Activated CD8-positive, alpha-beta memory T cell treated with anti-CD3 and anti-CD28 coated beads, Interleukin-2, amount 50 U/mL, for 1 hour (primary cell): ENCODE measurements at regions not wholly inside any gene's neighbourhood (a gene's known extent, or its start where the extent isn't known, plus 50 kb on each side); places are given as distances from the start of the nearest gene placed in this dataset.

Source experiments
- DNase-seq: peaks from one replicate; pipeline ENCODE4 v3.0.0-alpha.2; 2020; ENCODE audit errors: extremely low read depth

DNA sequence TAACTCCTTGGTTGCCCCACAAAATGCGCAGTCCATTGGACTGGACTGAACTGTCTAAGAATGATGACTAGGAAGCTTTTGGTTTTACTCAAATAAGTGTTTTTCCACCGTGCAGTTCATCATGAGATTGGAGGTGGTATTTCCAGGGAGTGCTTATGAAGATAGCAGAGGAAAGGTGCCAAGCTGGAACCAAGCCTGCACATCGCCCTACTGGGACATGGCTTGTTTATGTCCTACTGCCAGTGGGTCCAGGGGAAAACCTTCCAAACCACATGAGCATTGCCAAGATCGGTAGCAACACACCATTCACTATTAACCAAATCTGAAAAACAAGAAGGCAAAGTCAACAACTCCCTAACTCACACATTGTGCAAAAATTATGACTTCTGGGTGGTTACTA is 54.7 kb upstream of the DSCAM start:
- DNase-seq: no peak

DNA sequence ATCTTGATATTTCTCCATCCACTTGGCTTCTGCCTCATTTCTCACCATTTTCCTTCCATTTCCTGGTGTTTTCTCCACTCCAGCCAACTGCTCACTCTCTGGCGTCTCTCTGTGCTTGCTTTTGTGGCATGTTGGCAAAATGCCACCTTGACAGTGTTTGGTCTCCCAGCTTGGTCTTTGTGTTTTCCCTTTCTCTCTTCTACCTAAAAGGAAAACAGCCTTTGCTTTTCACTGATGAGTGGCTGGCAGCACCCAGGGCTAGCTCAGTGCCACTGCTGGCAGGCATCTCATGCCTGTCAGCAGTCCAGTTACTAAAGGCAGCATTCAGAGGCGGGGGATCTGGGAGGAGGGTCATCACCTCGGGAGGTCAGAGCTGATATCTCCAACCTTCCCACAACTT is 55.3 kb upstream of the DSCAM start:
- no peak for DNase-seq

DNA sequence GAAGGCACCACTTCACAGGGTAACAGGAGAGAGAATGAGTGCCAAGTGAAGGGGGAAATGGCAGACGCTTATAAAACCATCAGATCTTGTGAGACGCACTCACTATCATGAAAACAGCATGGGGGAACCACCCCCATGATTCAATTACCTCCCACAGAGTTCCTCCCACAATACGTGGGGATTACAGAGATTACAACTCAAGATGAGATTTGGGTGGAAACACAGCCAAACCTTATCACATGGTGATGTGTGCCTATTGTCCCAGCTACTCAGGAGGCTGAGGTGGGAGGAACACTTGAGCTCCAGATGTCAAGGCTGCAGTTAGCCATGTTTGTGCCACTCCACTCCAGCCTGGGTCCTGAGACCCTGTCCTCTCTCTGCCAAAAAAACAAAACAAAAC is 56.0 kb upstream of the DSCAM start:
- no peak for DNase-seq

DNA sequence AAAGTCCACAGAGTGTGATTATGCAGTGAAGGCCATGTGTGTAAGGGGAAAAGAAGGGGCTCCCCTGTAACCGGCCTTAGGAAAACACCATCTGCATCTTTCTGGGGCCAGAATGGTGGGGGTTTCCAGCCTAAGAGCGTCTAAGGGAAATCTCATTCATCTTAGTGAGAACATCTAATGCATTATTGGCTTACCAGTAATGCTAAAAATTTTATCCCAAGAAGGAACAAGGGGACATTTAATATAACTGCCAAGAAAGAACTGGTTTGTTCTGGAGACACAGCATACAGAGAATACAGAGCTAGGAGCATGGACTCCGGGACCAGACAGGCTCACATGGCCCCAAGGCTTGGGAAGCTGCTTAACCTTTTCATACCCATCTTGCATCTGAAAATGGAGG is 58.3 kb upstream of the DSCAM start:
- no peak for DNase-seq

DNA sequence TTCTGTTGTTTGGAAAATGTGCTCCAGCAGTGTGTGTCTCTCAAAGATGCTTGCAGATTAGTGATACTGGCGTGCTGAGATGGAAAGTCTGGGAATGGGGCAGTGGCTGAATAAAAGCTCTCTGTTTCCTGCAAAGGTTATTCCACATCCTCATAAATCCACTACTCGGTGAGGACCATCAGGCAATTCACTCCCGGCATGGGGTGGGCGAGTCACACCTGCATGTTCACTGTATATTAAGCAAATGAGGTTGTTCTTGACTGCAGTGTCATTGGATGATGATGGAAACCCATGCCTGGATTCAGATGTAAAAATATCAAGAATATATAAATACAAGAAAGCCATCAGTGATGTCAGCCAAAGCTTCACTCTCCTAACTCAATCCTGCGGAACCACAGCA is 65.4 kb upstream of the DSCAM start:
- DNase-seq: no peak

DNA sequence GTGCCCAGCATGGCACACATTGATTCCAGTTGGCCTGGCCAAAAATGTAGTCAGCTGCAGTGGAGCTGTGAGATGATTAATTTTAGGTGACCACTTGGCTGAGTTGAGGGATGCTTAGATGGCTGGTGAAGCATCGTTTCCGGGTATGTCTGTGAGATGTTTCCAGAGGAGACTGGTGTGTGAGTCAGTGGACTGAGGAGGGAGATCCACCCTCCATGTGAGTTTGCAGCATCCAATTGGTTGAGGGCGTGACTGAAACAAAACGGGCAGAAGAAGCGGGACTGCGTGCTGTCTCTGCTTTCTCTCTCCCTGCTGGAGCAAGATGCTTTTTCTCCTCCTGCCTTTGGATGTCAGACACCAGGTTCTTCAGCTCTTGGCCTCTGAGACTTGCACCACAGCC is 68.2 kb upstream of the DSCAM start:
- DNase-seq: no peak

DNA sequence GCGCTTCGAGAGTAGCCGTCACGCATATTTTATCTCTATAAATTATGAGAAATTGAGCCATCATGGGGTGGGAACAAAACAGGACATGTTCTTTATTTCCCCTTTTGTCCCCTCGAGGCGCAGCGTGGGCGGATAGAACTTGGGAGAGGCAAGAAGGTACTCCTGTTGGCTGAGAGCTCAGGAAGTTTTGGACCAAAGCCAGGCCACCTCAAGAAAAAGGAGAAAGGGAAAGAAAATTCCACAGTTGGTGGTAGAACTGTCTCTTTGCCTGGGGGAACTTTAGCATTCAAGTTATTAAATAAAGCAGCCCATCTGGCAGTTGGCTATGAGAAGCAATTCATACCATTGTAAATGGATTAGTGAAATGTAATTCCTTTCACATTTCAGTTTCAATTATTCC is 76.4 kb upstream of the DSCAM start:
- no peak for DNase-seq

DNA sequence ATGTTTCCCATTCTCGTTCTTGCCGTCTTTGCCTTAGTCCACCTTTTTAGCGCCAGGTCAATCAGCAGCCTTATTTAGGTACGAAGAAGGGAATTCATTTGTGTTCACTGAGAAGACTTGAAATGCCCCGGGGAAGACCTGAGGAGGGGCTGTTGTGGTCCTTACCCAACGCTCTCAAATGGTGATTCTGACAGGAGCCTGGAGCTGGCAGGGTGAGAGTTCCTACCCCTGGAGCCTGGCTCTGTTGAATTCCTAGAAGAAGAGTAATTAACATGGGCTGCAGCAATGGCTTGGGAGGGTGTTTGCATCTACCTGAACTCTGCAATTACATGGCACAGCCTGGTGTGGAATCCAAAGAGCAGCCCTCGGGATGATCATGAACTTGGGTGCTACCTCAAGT is 76.9 kb upstream of the DSCAM start:
- DNase-seq: no peak

DNA sequence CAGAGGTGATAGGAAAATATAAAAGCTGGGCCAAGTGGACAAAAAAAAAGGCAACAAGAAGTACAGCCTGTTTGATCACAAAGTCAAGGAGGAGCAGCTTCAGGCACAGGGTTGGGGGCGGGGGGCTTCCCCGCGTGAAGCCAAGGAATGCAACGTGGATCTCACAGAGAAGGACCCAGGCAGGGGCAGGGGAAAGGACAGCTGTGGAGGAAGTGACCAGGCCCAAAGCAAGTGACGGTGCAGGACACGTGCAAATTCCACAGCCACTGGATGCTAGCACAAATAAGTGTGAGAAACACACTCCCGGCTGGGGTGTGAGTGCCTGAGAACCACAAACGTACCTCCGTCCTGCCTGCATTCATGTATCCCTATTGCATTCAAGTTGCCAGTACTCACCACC is 77.7 kb upstream of the DSCAM start:
- no peak for DNase-seq

DNA sequence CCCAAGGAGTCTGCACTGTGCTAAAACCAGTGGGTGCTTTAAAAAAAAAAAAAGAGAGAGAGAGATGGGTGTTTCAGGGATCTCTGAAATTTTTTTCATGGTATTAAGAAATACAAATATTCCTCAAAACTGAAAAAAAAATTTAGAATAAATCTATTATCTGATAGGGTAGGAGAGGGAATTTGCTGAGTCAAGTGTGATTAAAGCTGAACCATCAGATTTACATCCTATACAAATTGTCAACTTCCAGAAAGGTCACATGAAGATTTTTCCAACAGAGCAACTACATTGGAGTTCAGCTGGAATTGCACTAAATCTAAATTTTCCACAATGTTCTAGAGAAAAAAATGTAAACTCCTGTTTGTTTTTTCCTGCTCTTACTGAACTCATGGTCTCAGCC is 79.3 kb upstream of the DSCAM start:
- no peak for DNase-seq

DNA sequence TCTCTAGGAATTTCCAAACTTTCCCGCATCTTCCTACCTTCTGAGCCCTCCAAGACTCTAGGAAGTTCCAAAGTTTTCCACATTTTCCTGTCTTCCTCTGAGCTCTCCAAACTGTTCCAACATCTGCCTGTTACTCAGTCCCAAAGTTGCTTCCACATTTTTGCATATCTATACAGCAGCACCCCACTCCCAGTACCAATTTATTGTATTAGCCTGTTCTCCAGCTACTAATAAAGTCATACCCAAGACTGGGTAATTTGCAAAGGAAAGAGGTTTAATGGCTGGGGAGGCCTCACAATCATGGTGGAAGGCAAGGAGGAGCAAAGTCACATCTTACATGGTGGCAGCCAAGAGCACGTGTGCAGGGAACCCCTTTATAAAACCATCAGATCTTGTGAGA is 82.9 kb upstream of the DSCAM start:
- no peak for DNase-seq

DNA sequence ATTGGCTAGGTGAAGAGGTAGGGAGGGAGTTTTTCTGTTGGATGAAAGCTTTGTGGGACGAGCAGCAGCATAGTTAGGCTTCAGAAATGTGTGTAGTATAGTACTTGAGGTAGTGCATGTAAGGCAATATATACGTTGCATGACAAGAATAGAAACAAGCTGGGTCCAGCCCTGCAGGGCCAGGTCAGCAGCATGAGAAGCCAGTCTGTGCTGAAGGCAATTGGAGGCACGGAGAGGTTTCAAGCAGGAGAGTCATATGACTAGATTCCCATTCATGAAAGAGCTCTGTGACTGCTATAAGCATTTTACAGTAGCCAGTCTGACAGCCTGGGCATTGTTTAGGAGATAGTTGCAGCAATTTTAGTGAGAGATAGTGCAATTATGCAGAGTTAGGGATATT is 84.2 kb upstream of the DSCAM start:
- no peak for DNase-seq

DNA sequence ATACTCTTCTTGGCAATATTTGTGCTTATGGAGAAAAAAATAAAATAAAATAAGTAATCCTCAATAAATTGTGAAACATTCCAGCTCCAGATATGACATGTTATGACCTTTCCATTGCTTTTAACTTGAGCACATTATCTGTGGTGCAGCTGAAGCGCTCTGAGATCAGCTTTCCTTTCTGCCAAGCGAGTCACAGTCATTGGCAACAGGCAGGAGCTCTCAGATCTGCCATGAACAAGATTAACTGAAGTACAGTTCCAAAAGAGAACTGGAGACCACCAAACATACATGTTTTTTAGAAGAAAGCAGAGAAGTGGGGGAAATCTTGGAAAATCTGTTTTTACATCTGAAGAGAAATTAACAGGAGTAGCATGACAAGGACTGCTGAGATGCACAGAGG is 89.2 kb upstream of the DSCAM start:
- no peak for DNase-seq

DNA sequence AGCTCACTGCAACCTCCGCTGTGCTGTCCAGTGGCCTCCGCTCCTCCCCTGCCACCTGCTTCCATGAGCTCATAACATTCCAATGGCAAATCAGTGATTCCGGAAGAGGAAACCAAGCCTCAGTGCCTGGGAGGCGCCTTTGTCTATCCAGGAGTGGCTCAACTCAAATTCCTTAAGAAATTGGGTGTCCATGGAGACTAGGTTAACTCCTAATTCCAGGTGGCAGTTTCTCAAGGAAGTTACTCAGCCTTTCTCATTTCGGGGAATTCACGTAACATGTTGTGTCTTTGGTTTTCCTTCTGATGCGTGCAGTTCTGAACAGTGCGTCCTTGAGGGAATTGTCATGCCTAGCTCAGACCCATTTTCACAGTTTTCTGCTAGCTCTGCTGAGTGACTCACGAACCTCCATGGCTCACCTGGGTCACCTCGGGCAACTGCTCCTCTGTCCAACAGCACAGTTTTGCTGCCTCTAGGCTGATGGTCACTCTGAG is 89.9 kb upstream of the DSCAM start:
- DNase-seq: no peak

DNA sequence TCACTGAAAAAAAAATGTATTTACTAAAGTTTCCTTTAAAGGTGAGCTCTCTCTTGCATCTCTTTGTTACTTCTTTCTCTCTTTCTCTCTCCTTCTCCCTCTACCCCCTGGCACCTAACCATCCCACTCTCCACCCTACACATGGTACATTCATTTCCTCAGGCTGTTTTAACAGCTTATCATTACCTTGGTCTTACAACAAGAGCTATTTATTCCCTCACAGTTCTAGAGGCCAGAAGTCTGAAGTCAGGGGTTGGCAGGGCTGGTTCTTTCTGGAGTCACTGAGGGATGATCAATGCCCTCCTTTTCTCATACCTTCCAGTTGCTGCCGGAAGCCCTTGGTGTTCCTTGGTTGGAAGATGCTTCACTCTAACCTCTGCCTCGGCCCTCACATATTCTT is 91.1 kb upstream of the DSCAM start:
- DNase-seq: no peak

DNA sequence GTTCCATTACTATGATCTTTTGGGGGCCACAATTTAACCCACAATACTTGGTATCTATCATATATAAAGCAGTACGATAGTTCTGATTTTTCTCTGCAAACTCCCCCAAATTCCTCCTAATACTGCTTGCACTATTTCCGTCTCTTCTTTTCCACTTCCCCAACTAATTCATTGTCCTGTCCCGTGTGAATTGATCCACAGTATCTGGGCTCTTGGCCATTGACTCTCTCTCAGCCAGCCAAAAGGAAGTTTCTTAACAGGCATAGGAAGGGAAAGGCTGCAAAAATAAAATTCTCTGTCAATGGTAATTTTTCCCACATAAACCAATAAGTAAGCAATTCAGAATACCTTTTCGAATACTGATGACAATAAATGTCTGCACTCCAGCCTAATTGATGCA is 91.7 kb upstream of the DSCAM start:
- DNase-seq: no peak

DNA sequence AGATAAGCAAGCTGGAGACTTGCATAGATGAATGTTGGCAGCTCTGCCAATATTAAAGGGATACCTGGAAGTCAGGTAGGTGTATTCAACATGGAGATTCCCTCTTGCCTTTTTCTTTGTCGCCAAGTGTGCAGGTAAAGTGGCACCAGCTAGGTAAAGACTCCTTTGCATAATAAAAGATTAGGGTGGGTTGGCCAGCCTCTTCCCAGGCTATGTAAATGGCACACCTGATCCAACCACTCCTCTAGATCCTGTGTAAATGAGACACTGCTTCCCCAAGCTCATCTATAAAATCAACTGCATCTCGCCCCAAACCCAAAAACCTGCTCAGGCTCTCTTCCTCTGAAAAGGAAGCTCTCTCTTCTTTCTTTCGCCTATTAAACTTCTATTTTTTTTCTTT is 100.8 kb upstream of the DSCAM start:
- DNase-seq: no peak

DNA sequence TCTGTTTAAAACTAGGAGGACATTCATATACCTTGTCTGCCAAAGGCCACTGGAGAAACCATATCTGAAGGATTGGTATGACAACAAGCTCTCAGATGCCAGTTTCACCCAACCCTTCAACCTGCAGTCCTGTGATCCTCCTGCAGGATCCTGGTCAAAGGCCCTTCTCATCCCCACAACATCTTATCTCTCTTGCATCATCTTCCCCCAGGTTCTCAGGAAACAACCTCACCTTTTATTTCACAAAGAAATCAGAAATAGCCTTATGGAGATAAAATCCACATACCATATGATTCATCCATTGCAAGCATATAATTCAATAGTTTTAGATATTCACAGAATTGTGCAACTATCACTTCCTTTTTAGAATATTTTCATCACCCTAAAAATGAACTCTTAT is 104.0 kb upstream of the DSCAM start:
- no peak for DNase-seq

DNA sequence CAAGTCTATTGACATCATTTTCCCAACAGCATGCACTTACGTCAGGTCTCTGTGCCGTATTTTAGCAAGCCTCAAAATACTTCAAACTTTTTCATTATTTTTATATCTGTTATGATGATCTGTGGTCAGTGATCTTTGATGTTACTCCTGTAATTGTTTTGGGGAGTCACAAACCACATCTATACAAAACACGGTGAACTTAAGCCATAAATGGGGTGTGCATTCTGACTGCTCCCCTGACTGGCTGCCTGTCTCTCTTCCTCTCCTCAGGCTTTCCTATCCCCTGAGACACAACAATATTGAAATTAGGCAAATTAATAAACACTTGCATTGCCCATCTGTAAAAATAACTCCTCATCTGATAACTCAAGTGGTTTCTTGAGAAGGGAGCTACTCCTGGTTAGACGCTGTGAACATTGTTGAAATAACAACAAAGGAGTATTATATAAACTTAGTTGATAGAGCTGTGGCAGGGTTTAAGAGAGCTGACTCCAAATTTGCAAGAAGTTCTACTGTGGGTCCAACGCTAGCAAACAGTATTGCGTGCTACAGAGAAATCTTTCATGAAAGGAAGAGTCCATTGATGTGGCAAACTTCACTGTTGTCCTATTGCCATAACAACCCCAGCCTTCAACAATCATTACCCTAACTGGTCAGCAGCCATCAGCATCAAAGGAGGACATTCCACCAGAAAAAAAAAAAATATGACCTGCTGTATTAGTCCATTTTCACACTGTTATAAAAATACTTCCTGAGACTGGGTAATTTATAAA is 105.8 kb upstream of the DSCAM start:
- DNase-seq: no peak

DNA sequence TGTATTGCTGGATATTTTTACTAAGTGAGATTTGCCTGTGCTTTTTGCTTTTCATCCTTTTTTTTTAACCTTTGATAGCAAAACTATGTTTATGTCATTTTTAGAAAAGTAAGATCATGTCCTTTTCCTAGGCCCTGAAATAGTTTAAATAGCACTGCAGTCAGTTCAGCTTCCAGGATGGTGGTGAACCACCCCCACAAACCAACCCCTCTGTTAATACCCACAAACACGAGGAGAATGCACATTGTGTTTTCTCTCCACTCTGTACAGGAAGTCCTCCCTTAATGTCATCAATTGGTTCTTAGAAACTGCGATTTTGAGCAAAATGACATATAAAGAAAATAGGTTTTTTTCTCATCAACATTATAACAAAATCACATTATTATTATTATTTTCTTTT is 117.7 kb upstream of the DSCAM start:
- DNase-seq: no peak

DNA sequence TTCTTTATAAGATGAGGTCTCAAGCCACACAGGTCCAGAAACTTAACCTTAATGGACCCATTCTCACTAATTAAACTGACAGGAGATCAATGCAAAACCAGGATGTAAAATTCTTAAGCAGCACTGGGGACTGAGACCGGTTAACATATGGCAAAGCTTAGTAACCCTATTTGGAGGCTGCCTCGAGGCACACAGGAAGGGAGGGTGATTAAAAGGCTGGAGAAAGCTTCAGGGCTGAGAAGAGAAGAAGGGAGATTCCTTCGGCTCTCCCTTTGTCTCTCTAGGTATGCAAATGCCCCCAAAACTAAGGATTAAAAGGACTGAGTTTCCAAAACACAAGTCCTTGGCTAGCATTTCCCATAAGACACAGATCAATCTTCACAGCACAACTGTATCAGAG is 120.8 kb upstream of the DSCAM start:
- DNase-seq: no peak

DNA sequence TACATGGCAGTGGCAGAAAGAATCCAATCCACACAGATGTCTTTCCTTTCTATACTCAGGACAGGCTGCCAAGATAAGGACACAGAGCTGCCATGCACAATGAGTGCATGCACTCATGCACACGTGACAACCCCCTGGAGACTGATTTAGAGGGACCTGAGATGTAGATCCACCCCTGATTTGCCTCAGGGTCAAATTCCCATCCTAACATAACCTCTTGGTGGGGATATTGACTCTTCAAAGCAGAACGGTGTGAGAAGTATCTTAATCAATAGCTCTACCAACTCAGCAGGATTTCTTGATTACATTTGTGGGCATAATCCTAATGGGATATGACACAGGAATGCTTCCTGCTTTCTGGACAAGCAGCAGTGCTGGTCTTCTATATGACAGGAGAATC is 125.2 kb upstream of the DSCAM start:
- no peak for DNase-seq

DNA sequence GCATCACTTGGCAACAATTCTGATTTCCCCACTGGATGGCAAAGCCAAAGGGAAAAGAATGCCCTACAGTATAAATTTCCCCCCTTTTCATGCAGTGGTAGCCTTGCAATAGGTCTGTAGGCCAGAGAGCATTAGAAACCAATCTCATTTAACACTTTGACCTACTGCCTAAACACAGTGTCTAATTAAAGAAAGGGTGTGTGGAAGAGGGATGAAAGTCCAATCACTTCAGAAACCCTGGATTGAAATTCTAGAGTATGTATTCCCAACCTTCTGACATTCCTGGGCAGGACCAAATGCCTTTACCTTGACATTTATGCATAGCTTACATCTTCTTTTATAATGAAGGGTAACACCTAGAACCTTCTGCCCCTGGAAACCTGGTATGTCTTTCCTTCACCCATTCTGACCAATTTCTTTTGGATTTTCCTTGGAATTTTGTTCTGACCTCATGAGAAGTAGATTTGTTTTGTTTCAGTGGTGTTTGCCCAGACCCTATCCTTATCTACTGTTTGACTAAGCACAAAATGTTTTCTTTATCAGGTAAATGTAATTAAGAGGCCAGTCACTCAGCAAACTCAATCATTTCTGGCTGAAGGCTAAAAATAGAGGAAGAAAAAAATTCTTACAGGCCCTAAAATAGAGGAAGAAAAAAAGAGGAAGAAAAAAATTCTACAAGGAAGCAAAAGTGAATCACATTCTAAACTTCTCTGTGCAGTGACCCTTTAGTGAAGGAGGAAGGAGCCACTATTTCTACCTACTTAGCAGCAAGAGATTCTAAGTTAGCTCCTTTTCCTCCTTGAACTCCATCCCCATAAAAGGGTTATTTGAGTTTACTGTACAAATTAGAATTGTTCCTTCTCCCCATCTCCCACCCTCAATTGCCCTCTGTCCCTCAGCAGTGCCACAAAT is 129.5 kb upstream of the DSCAM start:
- no peak for DNase-seq
